ENCODE measurements at regions not wholly inside any gene's neighbourhood (a gene's known extent, or its start where the extent isn't known, plus 50 kb on each side); places are given as distances from the start of the nearest gene placed in this dataset.
"Not testable (repeated sequence)": the region's sequence is repeated elsewhere in the genome, so short reads cannot be mapped to it uniquely, and the experiment has no call there.

- ChIA-PET POLR2A (no interaction called here), CTCF (interaction anchor here (1.0 to 12.9 kb wide), 5 partner anchors 7 to 257 kb away, joined by 3 to 114 read pairs (median 13); partner anchors contain the start of gene FHIP2A)
- DNase-seq (ENCODE audit: low read depth, low spot score): no peak
These were observed 51.0 kb downstream of the FHIP2A start for GRCh38 chr10:114872519-114873087.

GRCh38 chr10:114874827-114875411 lies 53.3 kb downstream of the FHIP2A start:
- no peak overlapping the region for H3K4me3 ChIP-seq (ENCODE audit: low read depth, low read length)
- POLR2A ChIA-PET: no interaction called here
- no peak for DNase-seq (ENCODE audit: low read depth, low spot score)
- CTCF ChIA-PET: interaction anchor here (0.7 to 9.7 kb wide), 7 partner anchors 8 to 255 kb away, joined by 3 to 107 read pairs (median 5); partner anchors contain the start of genes FHIP2A and TRUB1
- peak; percentile 42 for TF ChIP-seq CTCF (IDR thresholded peaks at IDR 0.05; ENCODE audit: insufficient read depth, low read length, missing control alignments)

More at GRCh38 chr10:114872519-114873087, 51.0 kb downstream of the FHIP2A start:
- no peak overlapping the region for H3K4me3 ChIP-seq (ENCODE audit: low read depth, low read length)
- no peak for TF ChIP-seq CTCF (IDR thresholded peaks at IDR 0.05; ENCODE audit: insufficient read depth, low read length, missing control alignments)

GRCh38 chr10:114875590-114876081 lies 54.1 kb downstream of the FHIP2A start:
- H3K4me3 ChIP-seq (ENCODE audit: low read depth, low read length); POLR2A ChIA-PET; DNase-seq (ENCODE audit: low read depth, low spot score): not testable (repeated sequence)
- CTCF ChIA-PET: interaction anchor here (1.2 to 9.7 kb wide), 7 partner anchors 8 to 254 kb away, joined by 3 to 114 read pairs (median 10); partner anchors contain the start of gene FHIP2A

GRCh38 chr10:114876169-114876568 lies 54.6 kb downstream of the FHIP2A start:
- H3K4me3 ChIP-seq (ENCODE audit: low read depth, low read length): no peak overlapping the region
- CTCF ChIA-PET: interaction anchor here (0.7 to 9.7 kb wide), 27 partner anchors 9 to 540 kb away, joined by 3 to 114 read pairs (median 5); partner anchors contain the start of gene FHIP2A
- POLR2A ChIA-PET: interaction anchor here (0.5 kb wide), 1 partner anchor 56 kb away, joined by 3 read pairs; no protein-coding TSS in a partner anchor
- no peak for DNase-seq (ENCODE audit: low read depth, low spot score)
- TF ChIP-seq CTCF (IDR thresholded peaks at IDR 0.05; ENCODE audit: insufficient read depth, low read length, missing control alignments): no peak

GRCh38 chr10:114876602-114877300 lies 55.2 kb downstream of the FHIP2A start:
- peak; percentile 88 for TF ChIP-seq CTCF (IDR thresholded peaks at IDR 0.05; ENCODE audit: insufficient read depth, low read length, missing control alignments)
- no peak for DNase-seq (ENCODE audit: low read depth, low spot score)
- H3K4me3 ChIP-seq (ENCODE audit: low read depth, low read length): no peak overlapping the region
- ChIA-PET CTCF (interaction anchor here (0.6 to 9.7 kb wide), 46 partner anchors 10 to 573 kb away, joined by 3 to 114 read pairs (median 4); partner anchors contain the start of genes FHIP2A and TRUB1), POLR2A (interaction anchor here (0.5 kb wide), 1 partner anchor 56 kb away, joined by 3 read pairs; no protein-coding TSS in a partner anchor)

GRCh38 chr10:114877301-114877644 lies 55.7 kb downstream of the FHIP2A start:
- CTCF ChIA-PET: interaction anchor here (0.6 to 9.7 kb wide), 39 partner anchors 9 to 573 kb away, joined by 3 to 114 read pairs (median 4); partner anchors contain the start of genes FHIP2A and TRUB1
- H3K4me3 ChIP-seq (ENCODE audit: low read depth, low read length): no peak overlapping the region
- no peak for DNase-seq (ENCODE audit: low read depth, low spot score)
- TF ChIP-seq CTCF (IDR thresholded peaks at IDR 0.05; ENCODE audit: insufficient read depth, low read length, missing control alignments): no peak
- POLR2A ChIA-PET: no interaction called here

Measured in AG04449 (cell line).